Lung (tissue), 11 donors: ENCODE measurements at regions not wholly inside any gene's neighbourhood (a gene's known extent, or its start where the extent isn't known, plus 50 kb on each side); places are given as distances from the start of the nearest gene placed in this dataset.
"Not testable (repeated sequence)": the region's sequence is repeated elsewhere in the genome, so short reads cannot be mapped to it uniquely, and the experiment has no call there.

Experiments used
- ATAC-seq: fragments of 200-7000 bp; cut with Tn5 transposase; one replicate; pipeline ENCODE4 v1.9.1; 2020; ENCODE audit warnings: moderate number of reproducible peaks; ENCODE audit not compliant: insufficient read depth, low FRiP score
- DNase-seq, 3 donors: peaks; one replicate each; pipeline ENCODE4 v3.0.0-alpha.2; 2013 to 2017
- H3K27ac ChIP-seq, 2 donors: one replicate each; pipeline ENCODE4 v1.5.1; 2013; ENCODE audit warnings: mild to moderate bottlenecking in 2 of 2, moderate library complexity in 2 of 2, control low read depth in 1 of 2, inconsistent platforms in 1 of 2, low read depth in 1 of 2, low read length in 1 of 2
- H3K27me3 ChIP-seq, 3 donors: one replicate each; pipeline ENCODE4 v1.5.1; 2013; ENCODE audit warnings: low read length in 2 of 3; ENCODE audit not compliant: control insufficient read depth in 3 of 3, insufficient read depth in 3 of 3
- H3K36me3 ChIP-seq, 4 donors: one replicate each; pipeline ENCODE4 v1.5.1; 2013; ENCODE audit warnings: low read length in 4 of 4, mild to moderate bottlenecking in 1 of 4, moderate library complexity in 1 of 4; ENCODE audit not compliant: control insufficient read depth in 4 of 4, insufficient read depth in 4 of 4
- H3K4me1 ChIP-seq, 5 donors: one replicate each; pipeline ENCODE4 v1.5.1; 2013; ENCODE audit warnings: low read length in 5 of 5, mild to moderate bottlenecking in 2 of 5, moderate library complexity in 1 of 5; ENCODE audit not compliant: control insufficient read depth in 5 of 5, insufficient read depth in 5 of 5
- H3K4me3 ChIP-seq: one replicate; pipeline ENCODE4 v1.5.1; 2013; ENCODE audit warnings: mild to moderate bottlenecking, control low read depth, moderate library complexity
- H3K9ac ChIP-seq, 2 donors: one replicate each; pipeline ENCODE4 v1.5.1; 2013; ENCODE audit warnings: low read length in 2 of 2, control low read depth in 1 of 2; ENCODE audit not compliant: insufficient read depth in 1 of 2
- H3K9me3 ChIP-seq, 4 donors: one replicate each; pipeline ENCODE4 v1.5.1; 2013; ENCODE audit warnings: low read length in 3 of 4, mild to moderate bottlenecking in 1 of 4, moderate library complexity in 1 of 4; ENCODE audit not compliant: control insufficient read depth in 4 of 4, insufficient read depth in 3 of 4
- CTCF ChIP-seq: IDR thresholded peaks from 2 replicates; pipeline ENCODE4 v1.5.1; 2012; ENCODE audit warnings: mild to moderate bottlenecking; ENCODE audit errors: control extremely low read depth, extremely low read depth
- WGBS, 2 donors: extraction: QIAGEN DNeasy Blood & Tissue Kit; methylation state at CpG; one replicate each; pipeline ENCODE4 v1.1.7; 2013; 5-methylcytosine and 5-hydroxymethylcytosine counted together
- donor health status: control.
- donor health status: control.
- donor health status: Bipolar disorder and iron deficiency.
- donor health status: healthy.
- donor health status: DM: yes; HTN: yes; CAD: no.

- peaks cover 0 to 1% (median 0%) of the 10 kb centered on the region in 4 donors for H3K9me3 ChIP-seq
- H3K27me3 ChIP-seq, result peaks cover 0 to 17% (median 2%) of the 10 kb centered on the region in 3 donors
- ATAC-seq (no peak), DNase-seq (peak in 1 of 3 donors; percentile 21)
- peak overlapping the region in 1 of 2 donors; percentile 33 for H3K27ac ChIP-seq
- no peaks in the 10 kb centered on the region for H3K36me3 ChIP-seq
- 27 to 49% methylated on average over 4 of the region's 4 CpGs for WGBS, 2 donors
- peaks cover 0 to 3% (median 0%) of the 10 kb centered on the region in 5 donors for H3K4me1 ChIP-seq
- H3K4me3 ChIP-seq, result no peak overlapping the region
- TF ChIP-seq CTCF, result no peak
- H3K9ac ChIP-seq, result no peak overlapping the region
These were observed 113.5 kb upstream of the TMEM164 start for GRCh38 chrX:109889289-109890006.

- DNase-seq, result no peak
- peaks cover 0 to 1% (median 0%) of the 10 kb centered on the region in 4 donors for H3K9me3 ChIP-seq
- peaks cover 0 to 3% (median 0%) of the 10 kb centered on the region in 5 donors for H3K4me1 ChIP-seq
- no peaks in the 10 kb centered on the region for H3K36me3 ChIP-seq
- TF ChIP-seq CTCF, result no peak
- WGBS, 2 donors, result 69 to 87% methylated on average over 3 of the region's 3 CpGs
- no peak overlapping the region for H3K27ac ChIP-seq
- H3K4me3 ChIP-seq, result no peak overlapping the region
- peaks cover 0 to 17% (median 0%) of the 10 kb centered on the region in 3 donors for H3K27me3 ChIP-seq
- no peak overlapping the region for H3K9ac ChIP-seq
- no peak for ATAC-seq
These were observed 112.6 kb upstream of the TMEM164 start for GRCh38 chrX:109890300-109890699.

- Histone ChIP-seq H3K36me3 (no peaks in the 10 kb centered on the region), H3K27me3 (peaks cover 0 to 17% (median 0%) of the 10 kb centered on the region in 3 donors), H3K9me3 (peaks cover 0 to 1% (median 0%) of the 10 kb centered on the region in 4 donors), H3K9ac (no peak overlapping the region), H3K27ac (no peak overlapping the region), H3K4me1 (peaks cover 0 to 3% (median 0%) of the 10 kb centered on the region in 5 donors), H3K4me3 (no peak overlapping the region)
- peak; percentile 38 for ATAC-seq
- peak; percentile 51 for TF ChIP-seq CTCF
- 28 to 30% methylated on average over 7 of the region's 7 CpGs for WGBS, 2 donors
- peak; percentile 44 to 61 (median 50) for DNase-seq
These were observed 111.9 kb upstream of the TMEM164 start for GRCh38 chrX:109890910-109891502.

- not testable (repeated sequence) for H3K4me3 ChIP-seq, ATAC-seq
- WGBS, 2 donors, result no CpG with 5 or more reads among the region's 1 CpG
These were observed 106.9 kb upstream of the TMEM164 start for GRCh38 chrX:109896024-109896423.

More at GRCh38 chrX:109896024-109896423, 106.9 kb upstream of the TMEM164 start:
- H3K4me1 ChIP-seq, H3K9ac ChIP-seq, H3K36me3 ChIP-seq, H3K27ac ChIP-seq, H3K9me3 ChIP-seq, DNase-seq, H3K27me3 ChIP-seq: not testable (repeated sequence)
